ENCODE measurements at regions not wholly inside any gene's neighbourhood (a gene's known extent, or its start where the extent isn't known, plus 50 kb on each side); places are given as distances from the start of the nearest gene placed in this dataset.
"Not testable (repeated sequence)": the region's sequence is repeated elsewhere in the genome, so short reads cannot be mapped to it uniquely, and the experiment has no call there.

DNA sequence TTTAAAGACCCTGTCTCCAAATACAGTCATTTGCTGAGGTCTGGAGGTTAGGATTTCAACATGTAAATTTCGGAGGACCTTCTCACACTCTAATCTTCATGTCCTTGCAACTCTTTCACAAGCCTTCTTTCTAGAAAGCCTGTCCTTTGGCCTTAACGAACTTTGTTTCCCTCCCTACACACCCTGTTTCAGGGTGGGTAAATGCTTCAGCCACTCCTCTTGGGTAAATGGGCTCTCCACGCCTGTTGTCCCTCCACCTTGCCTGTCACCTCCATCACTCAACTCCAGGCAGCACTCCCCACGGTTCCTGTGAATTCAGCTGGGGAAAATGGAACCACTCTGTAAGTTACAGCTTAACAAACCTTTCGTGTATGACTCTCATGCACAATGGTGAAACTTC, 84.0 kb upstream of the COG2 start:
- Histone ChIP-seq H3K27ac (no peak overlapping the region), H3K36me3 (no peaks in the 10 kb centered on the region), H3K4me3 (no peak overlapping the region), H3K9ac (ENCODE audit: low read depth in 2 of 2, low read length in 2 of 2) (no peak overlapping the region), H3K27me3 (no peaks in the 10 kb centered on the region), H3K9me3 (no peaks in the 10 kb centered on the region), H3K4me1 (no peaks in the 10 kb centered on the region)
- TF ChIP-seq, protein P1, sequence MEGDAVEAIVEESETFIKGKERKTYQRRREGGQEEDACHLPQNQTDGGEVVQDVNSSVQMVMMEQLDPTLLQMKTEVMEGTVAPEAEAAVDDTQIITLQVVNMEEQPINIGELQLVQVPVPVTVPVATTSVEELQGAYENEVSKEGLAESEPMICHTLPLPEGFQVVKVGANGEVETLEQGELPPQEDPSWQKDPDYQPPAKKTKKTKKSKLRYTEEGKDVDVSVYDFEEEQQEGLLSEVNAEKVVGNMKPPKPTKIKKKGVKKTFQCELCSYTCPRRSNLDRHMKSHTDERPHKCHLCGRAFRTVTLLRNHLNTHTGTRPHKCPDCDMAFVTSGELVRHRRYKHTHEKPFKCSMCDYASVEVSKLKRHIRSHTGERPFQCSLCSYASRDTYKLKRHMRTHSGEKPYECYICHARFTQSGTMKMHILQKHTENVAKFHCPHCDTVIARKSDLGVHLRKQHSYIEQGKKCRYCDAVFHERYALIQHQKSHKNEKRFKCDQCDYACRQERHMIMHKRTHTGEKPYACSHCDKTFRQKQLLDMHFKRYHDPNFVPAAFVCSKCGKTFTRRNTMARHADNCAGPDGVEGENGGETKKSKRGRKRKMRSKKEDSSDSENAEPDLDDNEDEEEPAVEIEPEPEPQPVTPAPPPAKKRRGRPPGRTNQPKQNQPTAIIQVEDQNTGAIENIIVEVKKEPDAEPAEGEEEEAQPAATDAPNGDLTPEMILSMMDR (IDR thresholded peaks at IDR 0.05), result no peak
- intact Hi-C loops (cut with DNase I), result no loop called here
- DNase-seq, result no peak

DNA sequence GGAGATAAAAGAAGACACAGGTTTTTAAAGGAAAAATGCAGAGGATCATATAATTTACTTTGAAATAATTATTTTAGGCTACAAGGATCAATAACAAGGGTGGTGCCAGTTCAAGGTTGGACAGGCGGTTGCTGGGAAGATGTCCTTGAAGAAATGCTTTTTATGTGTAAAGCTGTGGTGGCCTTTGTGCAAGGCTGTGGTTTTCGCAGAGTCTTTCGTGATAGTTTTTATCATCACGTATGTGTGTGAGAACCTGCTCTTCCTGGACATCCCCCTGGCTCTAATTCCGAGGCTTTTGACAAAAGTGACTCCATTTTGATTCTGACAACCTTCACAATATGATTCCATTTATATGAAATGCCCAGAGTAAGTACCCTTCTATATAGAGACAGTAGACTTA, 85.8 kb upstream of the COG2 start:
- Histone ChIP-seq H3K4me3 (no peak overlapping the region), H3K9me3 (no peaks in the 10 kb centered on the region), H3K4me1 (no peaks in the 10 kb centered on the region), H3K9ac (ENCODE audit: low read depth in 2 of 2, low read length in 2 of 2) (no peak overlapping the region), H3K27ac (no peak overlapping the region), H3K36me3 (no peaks in the 10 kb centered on the region), H3K27me3 (no peaks in the 10 kb centered on the region)
- TF ChIP-seq, protein P1 (IDR thresholded peaks at IDR 0.05), result no peak
- no peak for DNase-seq
- intact Hi-C loops (cut with DNase I), result no loop called here

DNA sequence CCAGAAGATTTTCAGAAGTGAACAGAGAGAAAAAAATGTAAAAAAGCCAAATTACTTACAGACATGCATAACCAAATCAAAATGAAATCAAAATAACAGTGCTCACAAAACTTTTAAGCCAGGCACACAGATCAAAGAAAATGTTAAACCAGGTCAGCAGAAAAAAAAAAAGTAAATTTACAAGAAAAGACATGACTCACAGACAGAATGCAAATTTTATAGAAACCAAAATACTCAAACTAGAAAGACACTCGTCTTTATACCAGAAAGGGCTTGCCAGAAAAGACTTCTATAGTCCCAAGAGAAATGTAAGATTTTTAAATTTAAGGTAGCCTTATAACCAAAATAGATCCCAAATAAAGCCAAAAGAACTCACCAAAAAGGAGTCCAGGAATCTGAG, 86.5 kb upstream of the COG2 start:
- no peaks in the 10 kb centered on the region for H3K9me3 ChIP-seq
- H3K4me3 ChIP-seq, result no peak overlapping the region
- no peak for DNase-seq
- H3K36me3 ChIP-seq, result no peaks in the 10 kb centered on the region
- TF ChIP-seq, protein P1 (IDR thresholded peaks at IDR 0.05), result no peak
- no peak overlapping the region for H3K9ac ChIP-seq (ENCODE audit: low read depth in 2 of 2, low read length in 2 of 2)
- H3K27me3 ChIP-seq, result no peaks in the 10 kb centered on the region
- no peaks in the 10 kb centered on the region for H3K4me1 ChIP-seq
- H3K27ac ChIP-seq, result no peak overlapping the region
- intact Hi-C loops (cut with DNase I), result no loop called here

DNA sequence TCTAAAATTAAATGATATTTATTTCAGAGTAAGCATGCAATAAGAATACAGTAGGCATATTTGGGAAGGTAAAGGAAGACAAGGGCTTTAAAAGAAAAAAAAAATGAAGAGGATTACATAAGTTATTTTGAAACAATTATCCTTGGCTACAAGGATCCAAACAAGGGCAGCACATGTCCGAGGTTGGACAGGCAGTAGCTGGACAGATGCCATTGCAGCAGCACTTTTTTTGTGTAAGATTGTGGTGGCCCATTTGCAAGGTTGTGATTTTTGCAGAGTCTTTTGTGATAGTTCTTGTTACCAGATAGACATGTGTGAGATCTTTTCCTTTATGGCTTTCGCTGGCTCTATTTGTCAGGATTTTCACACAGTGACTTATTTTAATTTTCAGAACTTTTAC, 89.4 kb upstream of the COG2 start:
- Histone ChIP-seq H3K4me3 (no peak overlapping the region), H3K9me3 (no peaks in the 10 kb centered on the region), H3K4me1 (no peaks in the 10 kb centered on the region), H3K27me3 (no peaks in the 10 kb centered on the region), H3K27ac (no peak overlapping the region), H3K36me3 (no peaks in the 10 kb centered on the region), H3K9ac (ENCODE audit: low read depth in 2 of 2, low read length in 2 of 2) (no peak overlapping the region)
- TF ChIP-seq, protein P1 (IDR thresholded peaks at IDR 0.05), result no peak
- no peak for DNase-seq
- intact Hi-C loops (cut with DNase I), result no loop called here

DNA sequence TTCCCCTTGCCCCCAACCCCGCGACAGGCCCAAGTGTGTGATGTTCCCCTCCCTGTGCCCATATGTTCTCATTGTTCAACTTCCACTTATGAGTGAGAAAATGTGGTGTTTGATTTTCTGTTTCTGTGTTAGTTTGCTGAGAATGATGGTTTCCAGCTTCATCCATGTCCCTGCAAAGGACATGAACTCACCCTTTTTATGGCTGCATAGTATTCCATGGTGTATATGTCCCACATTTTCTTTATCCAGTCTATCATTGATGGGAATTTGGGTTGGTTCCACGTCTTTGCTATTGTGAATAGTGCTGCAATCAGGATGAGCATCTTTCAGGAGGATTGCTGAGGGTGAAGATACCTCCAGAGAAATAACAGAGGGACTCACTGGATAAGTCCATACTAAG, 91.3 kb upstream of the COG2 start:
- H3K9ac ChIP-seq (ENCODE audit: low read depth in 2 of 2, low read length in 2 of 2); H3K4me3 ChIP-seq; H3K36me3 ChIP-seq; H3K27me3 ChIP-seq; H3K4me1 ChIP-seq; DNase-seq; H3K9me3 ChIP-seq; intact Hi-C loops (cut with DNase I); H3K27ac ChIP-seq: not testable (repeated sequence)

DNA sequence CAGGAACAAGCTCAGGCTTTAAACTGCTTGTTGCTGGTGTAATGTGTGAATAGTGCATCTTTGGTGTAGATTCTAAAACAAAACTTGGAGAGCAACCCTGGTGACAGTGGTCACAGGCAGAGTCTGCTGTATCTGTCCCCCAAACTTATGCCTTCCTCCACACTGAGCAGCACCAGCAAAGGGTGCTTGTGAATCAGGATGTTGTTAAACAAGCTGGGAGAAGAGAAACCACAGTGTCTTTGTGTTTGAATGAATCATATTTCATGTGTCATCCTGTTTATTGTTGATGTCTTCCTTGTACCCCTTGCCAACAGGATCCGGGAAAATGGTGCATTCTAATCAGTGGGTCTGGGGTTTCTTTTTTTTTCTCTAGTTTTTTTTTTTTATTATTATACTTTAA, 91.9 kb upstream of the COG2 start:
- TF ChIP-seq, protein P1 (IDR thresholded peaks at IDR 0.05), result no peak
- H3K36me3 ChIP-seq, result no peaks in the 10 kb centered on the region
- no peak for DNase-seq
- no peak overlapping the region for H3K9ac ChIP-seq (ENCODE audit: low read depth in 2 of 2, low read length in 2 of 2)
- no peaks in the 10 kb centered on the region for H3K4me1 ChIP-seq
- no peak overlapping the region for H3K27ac ChIP-seq
- H3K9me3 ChIP-seq, result no peaks in the 10 kb centered on the region
- no peaks in the 10 kb centered on the region for H3K27me3 ChIP-seq
- intact Hi-C loops (cut with DNase I), result no loop called here
- H3K4me3 ChIP-seq, result no peak overlapping the region
